PC-3 (cell line): ENCODE measurements at regions not wholly inside any gene's neighbourhood (a gene's known extent, or its start where the extent isn't known, plus 50 kb on each side); places are given as distances from the start of the nearest gene placed in this dataset.

Experiments
- ATAC-seq: fragments of 200-7000 bp; cut with Tn5 transposase; 2 replicates; pipeline ENCODE4 v1.9.1; 2020; ENCODE audit warnings: mild to moderate bottlenecking, moderate library complexity
- BruUV-seq: library from RNA; stranded (reverse); fragments of 400-500 nt; replicated peaks from 2 replicates; lab custom pipeline; 2021; lab: Mats Ljungman, UMichigan
- CTCF ChIA-PET: fragments of 300-600 bp; sonication (Branson Sonifier 250); formaldehyde crosslinking; loops from one replicate; lab custom pipeline; 2022; ENCODE audit warnings: antibody characterized with exemption; lab: Charles Lee
- POLR2A ChIA-PET: fragments of 300-600 bp; sonication (Branson Sonifier 250); formaldehyde crosslinking; loops from one replicate; lab custom pipeline; 2022; ENCODE audit warnings: antibody characterized with exemption; ENCODE audit not compliant: unreplicated experiment; lab: Charles Lee
- DNase-seq: peaks from one replicate; pipeline ENCODE4 v3.0.0-alpha.2; 2015
- H2AFZ ChIP-seq: fragments of 300-600 bp; sonication (generic); 2 replicates; pipeline ENCODE4 v1.6.0; 2016; ENCODE audit warnings: antibody characterized with exemption, low read length
- H3F3A ChIP-seq: fragments of 300-600 bp; sonication (generic); one replicate; pipeline ENCODE4 v1.6.0; 2017; ENCODE audit warnings: antibody characterized with exemption, low read length, control low read depth, mild to moderate bottlenecking; ENCODE audit not compliant: unreplicated experiment
- H3K27ac ChIP-seq: fragments of 300-600 bp; sonication (generic); 2 replicates; pipeline ENCODE4 v1.5.1; 2016; ENCODE audit warnings: mild to moderate bottlenecking, low read length
- H3K27me3 ChIP-seq: fragments of 300-600 bp; sonication (generic); 2 replicates; pipeline ENCODE4 v1.6.1; 2016; ENCODE audit warnings: low read length, mixed read lengths
- H3K36me3 ChIP-seq: fragments of 300-600 bp; sonication (generic); 2 replicates; pipeline ENCODE4 v1.6.1; 2016; ENCODE audit warnings: low read depth, mixed run types, low read length, mixed read lengths
- H3K4me1 ChIP-seq: fragments of 300-600 bp; sonication (generic); 2 replicates; pipeline ENCODE4 v1.5.1; 2016; ENCODE audit warnings: low read length; ENCODE audit not compliant: insufficient read depth
- H3K4me2 ChIP-seq: fragments of 300-600 bp; sonication (generic); 2 replicates; pipeline ENCODE4 v1.6.0; 2016; ENCODE audit warnings: low read length
- H3K4me3 ChIP-seq: fragments of 300-600 bp; sonication (generic); 2 replicates; pipeline ENCODE4 v1.5.1; 2016; ENCODE audit warnings: mild to moderate bottlenecking, low read length, mixed read lengths
- H3K79me2 ChIP-seq: fragments of 300-600 bp; sonication (generic); 2 replicates; pipeline ENCODE4 v1.6.1; 2017; ENCODE audit warnings: low read length, mixed read lengths
- H3K9ac ChIP-seq: fragments of 300-600 bp; sonication (generic); 2 replicates; pipeline ENCODE4 v1.6.0; 2016; ENCODE audit warnings: mild to moderate bottlenecking, low read length
- H3K9me2 ChIP-seq: fragments of 300-600 bp; sonication (generic); replicated peaks from 2 replicates; pipeline ENCODE4 v1.6.1; 2016; ENCODE audit warnings: mixed run types, low read length, mixed read lengths
- H3K9me3 ChIP-seq: fragments of 300-600 bp; sonication (generic); 2 replicates; pipeline ENCODE4 v1.6.1; 2016; ENCODE audit warnings: low read length, mixed read lengths
- H4K20me1 ChIP-seq: fragments of 300-600 bp; sonication (generic); 2 replicates; pipeline ENCODE4 v1.6.1; 2016; ENCODE audit warnings: low read length, mixed read lengths
- CTCF ChIP-seq: fragments of 300-600 bp; sonication (generic); conservative IDR thresholded peaks from 2 replicates; pipeline ENCODE4 v1.5.1; 2017; ENCODE audit warnings: antibody characterized with exemption, low read depth, mild to moderate bottlenecking, low read length
- EZH2 ChIP-seq: fragments of 300-600 bp; sonication (generic); IDR thresholded peaks from one replicate; pipeline ENCODE4 v1.6.1; 2017; ENCODE audit warnings: antibody characterized with exemption, mild to moderate bottlenecking, low read length; ENCODE audit not compliant: unreplicated experiment
- EZH2phosphoT487 ChIP-seq: fragments of 300-600 bp; sonication (generic); IDR thresholded peaks from 2 replicates; pipeline ENCODE4 v1.6.1; 2018; ENCODE audit warnings: mild to moderate bottlenecking, antibody characterized with exemption, low read length, borderline replicate concordance
- intact Hi-C: fragments of 100-400 bp; cut with micrococcal nuclease; formaldehyde crosslinking; loops from 2 replicates; pipeline ENCODE4 v1.9.0; 2023

- no peak for DNase-seq
- Histone ChIP-seq H3K36me3 (no peaks in the 10 kb centered on the region), H3K9me3 (no peaks in the 10 kb centered on the region), H3K4me1 (no peaks in the 10 kb centered on the region), H3F3A (no peaks in the 10 kb centered on the region), H3K79me2 (no peaks in the 10 kb centered on the region), H4K20me1 (no peaks in the 10 kb centered on the region), H3K4me3 (no peak overlapping the region), H3K9me2 (no peaks in the 10 kb centered on the region), H2AFZ (no peak overlapping the region), H3K4me2 (no peak overlapping the region), H3K27ac (no peak overlapping the region), H3K9ac (no peak overlapping the region), H3K27me3 (no peaks in the 10 kb centered on the region)
- POLR2A ChIA-PET, result no interaction called here
- intact Hi-C loops, result no loop called here
- BruUV-seq, result no TSS peak
- TF ChIP-seq EZH2, result no peak
- no peak for TF ChIP-seq EZH2phosphoT487
- CTCF ChIA-PET, result no interaction called here
- ATAC-seq, result no peak
These were observed 147.9 kb downstream of the CDC5L start for GRCh38 chr6:44535446-44535845.

- H3F3A ChIP-seq, result no peaks in the 10 kb centered on the region
- H3K27me3 ChIP-seq, result no peaks in the 10 kb centered on the region
- no peak overlapping the region for H3K27ac ChIP-seq
- ChIA-PET CTCF (no interaction called here), POLR2A (no interaction called here)
- no peak for DNase-seq
- H3K9me2 ChIP-seq, result no peaks in the 10 kb centered on the region; the same call in 1 of the 2 replicates
- intact Hi-C loops, result no loop called here
- no peaks in the 10 kb centered on the region for H4K20me1 ChIP-seq
- no peaks in the 10 kb centered on the region for H3K79me2 ChIP-seq
- BruUV-seq, result no TSS peak
- H3K4me3 ChIP-seq, result no peak overlapping the region
- TF ChIP-seq EZH2phosphoT487 (no peak), CTCF (no peak), EZH2 (no peak)
- ATAC-seq, result no peak
- no peak overlapping the region for H3K4me2 ChIP-seq
- H3K4me1 ChIP-seq, result no peaks in the 10 kb centered on the region
- H3K36me3 ChIP-seq, result no peaks in the 10 kb centered on the region
- H3K9ac ChIP-seq, result no peak overlapping the region
- H3K9me3 ChIP-seq, result no peaks in the 10 kb centered on the region
- no peak overlapping the region for H2AFZ ChIP-seq
These were observed 148.5 kb downstream of the CDC5L start for GRCh38 chr6:44535967-44536366.

- ChIA-PET POLR2A (no interaction called here), CTCF (no interaction called here)
- no peaks in the 10 kb centered on the region for H3K36me3 ChIP-seq
- no peaks in the 10 kb centered on the region for H3K4me1 ChIP-seq
- H3K9me3 ChIP-seq, result no peaks in the 10 kb centered on the region
- H3F3A ChIP-seq, result no peaks in the 10 kb centered on the region
- no peak overlapping the region for H2AFZ ChIP-seq
- H3K4me3 ChIP-seq, result no peak overlapping the region
- H3K4me2 ChIP-seq, result no peak overlapping the region
- no peaks in the 10 kb centered on the region for H4K20me1 ChIP-seq
- no peak overlapping the region for H3K9ac ChIP-seq
- TF ChIP-seq EZH2 (no peak), EZH2phosphoT487 (no peak), CTCF (no peak)
- H3K79me2 ChIP-seq, result no peaks in the 10 kb centered on the region
- H3K27ac ChIP-seq, result no peak overlapping the region
- no peaks in the 10 kb centered on the region for H3K27me3 ChIP-seq
- no TSS peak for BruUV-seq
- no peaks in the 10 kb centered on the region; the same call in 1 of the 2 replicates for H3K9me2 ChIP-seq
- no peak for ATAC-seq
- no peak for DNase-seq
- intact Hi-C loops, result no loop called here
These were observed 150.0 kb downstream of the CDC5L start for GRCh38 chr6:44537306-44538049.
